Esophagus squamous epithelium (tissue), 4 donors: ENCODE measurements at regions not wholly inside any gene's neighbourhood (a gene's known extent, or its start where the extent isn't known, plus 50 kb on each side); places are given as distances from the start of the nearest gene placed in this dataset.

Source experiments
- POLR2A ChIP-seq, 4 donors: fragments of 450-650 bp; IDR thresholded peaks; one replicate each; pipeline ENCODE4 v1.6.1; 2017; ENCODE audit warnings: antibody characterized with exemption in 4 of 4, mild to moderate bottlenecking in 4 of 4, moderate library complexity in 3 of 4
- TF ChIP-seq, protein P1 (sequence below), 6 experiments: fragments of 450-650 bp in 4 of 6; fragments of 200-600 bp in 2 of 6; sonication (generic) in 2 of 6; IDR thresholded peaks; one replicate each; pipeline ENCODE4 v1.5.1; 2016 to 2019; ENCODE audit warnings: antibody characterized with exemption in 6 of 6, mild to moderate bottlenecking in 4 of 6, moderate library complexity in 4 of 6

GRCh38 chr2:103451283-103451682, 689.5 kb downstream of the TMEM182 start:
- TF ChIP-seq, protein P1, sequence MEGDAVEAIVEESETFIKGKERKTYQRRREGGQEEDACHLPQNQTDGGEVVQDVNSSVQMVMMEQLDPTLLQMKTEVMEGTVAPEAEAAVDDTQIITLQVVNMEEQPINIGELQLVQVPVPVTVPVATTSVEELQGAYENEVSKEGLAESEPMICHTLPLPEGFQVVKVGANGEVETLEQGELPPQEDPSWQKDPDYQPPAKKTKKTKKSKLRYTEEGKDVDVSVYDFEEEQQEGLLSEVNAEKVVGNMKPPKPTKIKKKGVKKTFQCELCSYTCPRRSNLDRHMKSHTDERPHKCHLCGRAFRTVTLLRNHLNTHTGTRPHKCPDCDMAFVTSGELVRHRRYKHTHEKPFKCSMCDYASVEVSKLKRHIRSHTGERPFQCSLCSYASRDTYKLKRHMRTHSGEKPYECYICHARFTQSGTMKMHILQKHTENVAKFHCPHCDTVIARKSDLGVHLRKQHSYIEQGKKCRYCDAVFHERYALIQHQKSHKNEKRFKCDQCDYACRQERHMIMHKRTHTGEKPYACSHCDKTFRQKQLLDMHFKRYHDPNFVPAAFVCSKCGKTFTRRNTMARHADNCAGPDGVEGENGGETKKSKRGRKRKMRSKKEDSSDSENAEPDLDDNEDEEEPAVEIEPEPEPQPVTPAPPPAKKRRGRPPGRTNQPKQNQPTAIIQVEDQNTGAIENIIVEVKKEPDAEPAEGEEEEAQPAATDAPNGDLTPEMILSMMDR (IDR thresholded peaks at IDR 0.05) = no peak
- no peak for TF ChIP-seq POLR2A (IDR thresholded peaks at IDR 0.05)
